ENCODE measurements at regions not wholly inside any gene's neighbourhood (a gene's known extent, or its start where the extent isn't known, plus 50 kb on each side); places are given as distances from the start of the nearest gene placed in this dataset.
A peak's percentile ranks its signal among the peaks of the same experiment; 100 is the strongest.
"Not testable (repeated sequence)": the region's sequence is repeated elsewhere in the genome, so short reads cannot be mapped to it uniquely, and the experiment has no call there.

DNA sequence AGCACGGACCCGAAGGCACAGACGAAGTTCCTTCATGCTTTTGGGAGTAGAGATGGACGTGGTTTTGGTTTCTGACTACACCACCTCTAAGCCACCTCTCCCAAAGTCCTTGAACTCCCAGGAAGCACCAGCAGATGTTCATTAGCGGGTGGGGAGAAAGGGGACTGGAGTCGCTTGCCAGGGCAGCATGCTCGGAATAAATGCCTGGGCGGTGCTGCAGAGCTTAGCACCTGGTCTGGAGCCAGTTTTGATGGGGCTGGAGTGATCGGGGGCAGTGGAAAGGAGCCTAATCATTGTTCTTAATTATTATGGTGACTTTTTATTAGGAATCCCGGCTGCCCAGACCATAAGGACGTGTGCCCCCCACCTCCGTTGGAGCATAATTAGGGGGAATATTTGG, 220.8 kb downstream of the TFCP2L1 start:
- no peak for DNase-seq

DNA sequence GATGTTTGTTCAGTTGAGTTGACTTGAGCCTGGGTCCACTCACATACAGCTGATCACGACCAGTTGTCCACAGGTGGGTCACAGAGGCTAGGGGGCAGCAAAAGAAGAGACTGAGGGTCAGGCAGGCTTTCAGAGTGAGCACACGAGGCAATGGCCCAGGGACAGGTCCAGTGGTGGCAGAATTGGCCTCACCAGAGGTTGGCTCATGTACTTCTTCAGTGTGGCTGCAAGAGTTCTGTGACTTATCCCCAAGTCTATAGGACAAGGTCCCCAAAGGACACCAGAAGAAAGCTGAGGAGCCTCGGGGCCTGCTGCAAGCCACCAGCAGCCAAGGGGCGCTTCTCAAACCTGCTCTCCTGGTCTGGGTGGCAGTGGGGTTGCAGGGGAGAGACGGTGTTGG, 219.8 kb downstream of the TFCP2L1 start:
- DNase-seq = no peak

DNA sequence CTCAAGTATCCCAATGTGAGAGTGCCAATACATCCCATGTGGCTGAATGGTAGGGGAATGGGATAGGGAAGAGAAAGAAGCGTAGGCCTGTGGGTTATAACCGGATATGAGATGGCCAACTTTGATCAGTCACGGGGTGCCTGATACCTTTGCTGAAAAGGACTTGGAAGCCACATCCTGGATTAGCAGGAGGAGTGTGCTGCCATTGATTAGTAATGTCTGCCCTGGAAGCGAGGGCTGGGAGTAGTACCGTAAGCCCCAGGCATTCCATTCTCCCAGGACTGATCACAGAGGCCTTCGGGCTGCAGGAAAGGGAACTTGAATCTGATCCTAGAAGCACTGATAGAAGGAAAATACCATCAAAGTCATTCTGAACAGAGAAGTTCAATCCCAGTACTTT, 218.5 kb downstream of the TFCP2L1 start:
- DNase-seq = no peak

DNA sequence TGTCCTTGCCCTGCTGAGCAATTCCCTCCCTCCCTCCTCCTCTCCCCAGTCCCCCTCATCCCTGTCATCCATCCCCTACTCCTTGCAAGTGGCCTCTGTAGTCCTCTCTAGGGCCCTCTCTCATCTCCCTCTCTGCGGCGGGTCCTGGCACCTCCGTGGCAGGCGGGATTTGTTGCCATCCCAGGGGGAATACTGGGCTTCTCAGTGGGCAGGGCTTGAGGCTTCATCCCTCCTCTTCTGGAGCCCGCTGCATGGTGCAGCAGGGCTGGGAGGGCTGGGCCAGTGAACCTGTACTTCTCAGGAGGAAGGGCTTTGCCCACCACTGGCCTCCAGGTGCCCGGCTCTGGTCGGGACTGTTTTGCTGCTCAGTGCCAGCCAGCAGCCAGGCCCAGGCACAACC, 216.2 kb downstream of the TFCP2L1 start:
- DNase-seq = no peak

DNA sequence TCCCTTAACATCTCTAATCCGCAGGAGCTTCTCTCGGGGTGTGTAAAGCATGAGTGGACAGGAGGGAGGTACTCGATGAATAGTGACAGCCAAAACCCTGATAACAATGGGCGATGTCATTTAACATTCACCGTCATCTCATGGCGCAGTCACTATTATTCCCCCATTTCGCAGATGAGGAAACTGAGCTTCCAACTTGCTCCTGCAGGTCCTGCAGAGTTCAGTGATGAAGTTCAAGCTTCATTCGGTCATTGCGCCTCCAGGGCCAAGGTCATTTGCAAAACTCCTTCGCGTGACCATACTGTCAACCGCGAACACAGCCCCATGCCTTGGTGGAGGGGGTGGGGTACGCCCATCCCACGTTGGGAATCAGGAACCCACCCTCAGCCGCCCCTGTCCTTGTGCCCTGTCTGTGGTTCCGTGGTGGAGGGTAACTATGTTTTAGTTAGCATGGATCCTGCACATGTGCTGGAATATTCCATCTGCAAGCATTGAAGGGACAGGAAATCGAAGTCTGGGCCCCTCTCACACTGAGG, 215.5 kb downstream of the TFCP2L1 start:
- no peak for DNase-seq

DNA sequence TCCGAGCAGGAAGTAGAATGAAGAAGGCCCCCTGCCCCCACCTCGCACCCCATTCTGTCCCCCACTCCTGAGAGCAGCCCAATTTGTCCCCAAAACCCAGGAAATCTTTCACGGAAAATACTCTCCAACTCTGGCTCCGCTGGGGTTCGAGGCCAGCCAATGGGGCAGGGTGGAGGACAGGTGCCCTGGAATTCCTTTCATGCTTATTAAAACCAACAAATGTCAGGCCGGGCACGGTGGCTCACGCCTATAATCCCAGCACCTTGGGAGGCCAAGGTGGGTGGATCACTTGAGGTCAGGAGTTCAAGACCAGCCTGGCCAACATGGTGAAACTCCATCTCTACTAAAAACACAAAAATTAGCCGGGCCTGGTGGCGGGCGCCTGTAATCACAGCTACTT, 214.9 kb downstream of the TFCP2L1 start:
- not testable (repeated sequence) for DNase-seq

DNA sequence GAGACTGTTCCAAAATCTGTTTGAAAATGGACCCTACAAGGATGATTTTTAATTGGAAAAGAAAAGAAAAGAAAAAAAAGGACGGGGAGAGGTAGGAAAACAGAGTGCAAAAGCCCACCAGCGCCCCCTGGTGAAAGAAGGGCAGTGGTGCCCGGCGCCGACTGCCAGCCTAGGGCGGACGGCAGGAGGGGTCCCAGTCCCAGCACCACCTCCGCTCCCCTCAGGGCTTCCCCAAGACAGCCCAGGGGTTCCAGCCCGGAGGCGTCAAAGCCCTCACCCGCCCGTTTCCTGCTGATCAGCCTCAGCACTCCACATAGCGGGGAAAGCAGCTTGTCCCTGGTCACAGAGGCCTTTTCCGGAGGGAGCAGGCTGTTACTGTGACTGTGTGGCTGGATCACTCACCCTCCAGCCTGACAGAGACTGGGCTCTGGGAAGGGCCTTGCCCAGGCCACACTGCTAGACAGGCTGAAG, 213.9 kb downstream of the TFCP2L1 start:
- peak in 39 of 56 donors; percentile 5 to 78 (median 36) for DNase-seq

DNA sequence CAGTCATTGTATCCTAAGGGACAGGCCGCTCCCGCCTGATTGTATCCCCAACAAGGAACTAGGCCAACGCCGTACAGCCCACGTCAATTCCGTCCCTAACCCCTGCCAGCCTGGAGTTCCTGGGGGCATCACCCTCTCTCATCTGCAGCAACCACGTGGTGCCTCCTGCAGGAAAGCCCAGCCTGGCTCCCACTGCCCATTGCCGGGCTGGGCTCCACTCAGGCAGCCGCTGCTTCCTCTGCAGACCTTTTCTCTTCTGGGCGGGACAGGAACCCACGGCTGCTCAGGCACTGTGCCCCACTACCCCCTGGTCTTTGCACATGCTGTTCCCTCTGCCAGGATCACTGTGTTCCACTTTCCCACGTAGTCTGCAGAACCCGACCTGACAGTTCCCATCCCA, 212.2 kb downstream of the TFCP2L1 start:
- no peak for DNase-seq

DNA sequence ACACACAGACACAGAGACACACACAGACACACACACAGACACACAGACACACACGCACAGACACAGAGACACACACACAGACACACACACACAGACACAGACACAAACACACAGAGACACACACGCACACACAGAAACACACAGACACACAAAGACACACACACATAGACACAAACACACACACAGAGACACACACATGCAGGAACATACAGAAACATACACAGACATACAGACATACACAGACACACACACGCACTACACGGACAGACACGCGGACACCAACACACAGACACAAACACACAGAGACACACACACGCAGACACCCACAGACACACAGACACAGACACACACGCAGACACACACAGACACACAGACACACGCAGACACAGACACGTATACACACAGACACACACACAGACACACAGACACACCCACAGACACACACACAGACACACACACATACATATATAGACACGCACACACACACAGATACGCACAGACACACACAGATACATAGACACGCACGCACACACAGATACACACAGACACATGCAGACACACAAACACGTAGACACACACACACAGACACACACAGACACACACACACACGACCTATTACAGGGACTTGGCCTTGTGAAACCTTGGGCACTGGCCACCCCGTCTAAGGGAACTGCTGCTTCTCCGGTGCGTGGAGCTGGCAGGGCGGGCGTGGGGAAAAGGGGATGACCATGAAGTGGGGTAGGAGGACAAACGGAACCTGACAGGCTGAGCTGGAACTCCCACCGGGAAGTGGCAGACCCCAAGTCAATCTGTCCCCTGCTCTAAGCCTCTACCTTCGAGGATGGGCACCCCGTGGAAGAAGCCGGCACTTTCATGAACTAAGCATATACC, 211.4 kb downstream of the TFCP2L1 start:
- no peak for DNase-seq

DNA sequence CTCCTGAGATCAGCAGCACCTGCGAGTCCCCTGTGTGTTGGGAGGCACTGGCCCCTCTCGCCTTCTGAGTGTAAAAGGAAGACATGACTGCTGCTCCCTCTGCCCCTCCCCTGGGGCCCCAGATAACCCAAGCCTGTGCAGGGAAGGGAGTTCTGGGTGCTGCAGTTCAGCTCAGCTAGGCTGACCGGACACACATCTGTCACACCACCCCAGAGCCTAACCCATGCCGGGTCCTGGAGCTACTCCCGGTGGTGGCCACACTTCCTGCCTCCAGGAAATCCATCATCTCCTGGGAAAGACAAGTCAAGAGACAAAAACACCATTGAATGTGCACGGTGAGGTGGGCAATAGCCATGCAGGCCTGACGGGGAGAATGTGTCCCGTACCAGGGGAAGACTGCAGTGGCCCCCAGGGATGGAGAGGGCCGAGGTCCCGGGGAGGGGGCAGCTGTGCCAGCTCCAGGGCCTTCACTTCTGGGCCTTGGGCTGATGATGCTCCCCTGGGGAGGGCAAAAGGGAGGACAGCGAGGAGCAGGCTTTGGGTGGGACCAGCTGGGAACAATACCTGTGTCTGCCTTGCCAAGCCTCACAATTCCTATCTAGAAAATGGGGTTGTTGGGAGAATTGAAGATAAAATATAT, 210.6 kb downstream of the TFCP2L1 start:
- DNase-seq = no peak

DNA sequence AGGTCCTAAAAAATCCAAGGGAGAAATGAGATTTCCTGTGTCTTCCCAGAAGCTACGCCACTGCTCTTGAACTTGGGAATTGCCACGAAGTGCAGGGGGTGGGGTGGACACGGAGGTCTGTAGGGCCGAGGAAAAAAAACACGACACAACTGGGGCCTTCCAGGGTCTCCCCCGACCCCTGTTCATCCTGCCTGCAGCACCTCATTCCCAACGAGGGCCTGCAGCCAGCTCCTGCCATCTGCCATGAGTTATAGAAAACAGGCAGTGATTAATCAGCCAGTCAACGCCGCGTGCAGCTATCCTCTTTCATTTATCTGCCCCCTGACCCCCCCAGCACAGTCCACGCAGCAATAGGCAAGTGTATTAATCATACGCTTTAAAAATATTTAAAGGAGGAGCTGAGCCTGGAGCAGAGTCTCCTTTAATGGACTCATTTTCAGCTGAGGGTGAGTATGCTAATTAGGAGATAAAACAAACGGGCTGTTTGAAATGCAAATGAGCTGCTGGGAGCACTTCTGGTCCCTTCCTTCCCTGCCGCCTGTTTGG, 209.9 kb downstream of the TFCP2L1 start:
- peak in 29 of 56 donors; percentile 15 to 81 (median 50) for DNase-seq

DNA sequence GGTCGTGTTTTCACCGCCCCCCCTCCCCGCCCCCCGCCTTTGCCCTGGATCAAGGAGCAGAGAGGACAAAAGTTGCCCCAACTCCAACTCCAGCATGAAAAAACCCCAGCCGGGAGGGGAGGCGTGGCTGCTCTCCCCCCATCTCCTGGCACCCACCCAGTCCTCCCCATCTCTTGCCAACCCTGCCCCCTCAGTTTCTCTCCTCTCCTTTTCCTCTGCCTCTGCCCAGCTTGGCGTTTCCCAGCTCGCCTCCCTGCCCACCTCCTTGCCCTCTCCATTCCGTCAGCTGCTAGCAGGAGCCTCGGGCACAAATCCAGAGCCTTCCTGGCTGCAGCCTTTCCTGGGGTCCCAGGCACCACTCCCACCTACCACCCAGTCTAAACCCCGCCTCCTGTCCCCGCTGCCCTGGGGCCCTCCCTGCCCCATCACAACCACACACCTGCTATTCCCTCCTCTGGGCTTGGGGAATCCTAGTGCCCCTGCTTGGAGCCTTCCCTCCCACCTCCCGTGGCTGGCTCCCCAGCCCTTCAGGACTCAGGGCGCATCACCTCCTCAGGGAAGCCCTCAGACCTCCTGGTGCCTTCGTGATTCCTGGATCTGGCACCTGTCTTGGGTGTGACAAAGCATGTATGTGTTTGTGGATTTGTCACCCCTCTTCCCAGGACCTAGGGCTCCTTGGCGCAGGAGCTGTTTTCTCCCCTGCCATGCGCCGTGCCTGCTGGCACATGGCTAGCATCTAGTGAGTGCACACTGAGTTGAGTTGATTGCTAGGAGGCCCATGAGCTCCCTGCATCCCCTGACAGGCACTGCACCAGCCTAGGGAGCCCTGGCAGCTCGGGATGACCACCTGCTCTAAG, 209.1 kb downstream of the TFCP2L1 start:
- peak in 41 of 56 donors; percentile 12 to 81 (median 46) for DNase-seq

DNA sequence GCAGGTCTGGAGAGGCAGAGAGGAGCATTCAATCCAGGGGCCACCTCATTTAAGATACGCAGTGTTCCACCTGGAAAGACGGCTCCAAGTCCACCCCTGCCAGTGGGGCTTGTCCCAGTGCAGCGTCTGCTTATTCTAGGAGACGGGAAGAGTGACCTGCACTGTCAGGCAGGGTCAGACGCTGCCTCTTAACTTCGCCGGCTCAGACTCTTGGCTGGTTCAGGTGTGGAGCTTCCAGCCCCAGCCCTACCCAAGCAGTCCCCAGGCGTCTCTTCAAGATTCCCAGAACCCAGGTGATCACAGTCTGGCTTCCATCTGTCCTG, 208.5 kb downstream of the TFCP2L1 start:
- no peak for DNase-seq

DNA sequence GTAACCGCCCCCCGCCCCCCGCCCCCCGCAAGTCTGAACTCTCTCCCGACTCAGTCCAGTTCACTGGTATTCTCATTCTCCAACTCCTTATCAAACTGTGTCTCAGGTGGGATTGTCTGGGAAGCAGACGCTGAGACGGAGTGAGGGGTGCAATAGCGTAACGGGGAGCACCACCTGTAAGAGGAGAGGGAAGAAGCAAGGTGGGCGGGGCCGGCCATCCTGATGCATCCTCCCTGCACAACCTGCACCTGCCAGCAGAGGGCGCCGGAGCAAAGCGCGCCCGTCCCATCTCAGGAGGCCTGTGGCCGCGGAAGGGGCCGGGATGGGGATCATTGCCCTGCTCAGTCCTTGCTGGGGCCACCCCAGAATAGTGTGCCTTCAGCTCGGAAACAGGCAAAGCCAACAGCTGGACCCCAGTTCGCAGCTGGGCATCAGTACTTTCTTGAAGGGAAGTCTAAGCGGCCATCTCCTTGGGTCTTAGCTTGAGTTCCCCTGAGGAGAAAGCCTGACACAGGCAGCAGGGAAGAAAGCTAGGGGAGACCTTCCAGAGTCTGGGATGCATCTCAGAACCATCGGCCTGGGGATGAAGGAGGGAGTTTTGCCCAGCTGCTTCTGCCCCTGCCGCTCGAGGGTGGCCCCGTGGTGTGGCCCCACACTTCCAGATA, 208.0 kb downstream of the TFCP2L1 start:
- DNase-seq = peak in 7 of 56 donors; percentile 7 to 40 (median 16)

DNA sequence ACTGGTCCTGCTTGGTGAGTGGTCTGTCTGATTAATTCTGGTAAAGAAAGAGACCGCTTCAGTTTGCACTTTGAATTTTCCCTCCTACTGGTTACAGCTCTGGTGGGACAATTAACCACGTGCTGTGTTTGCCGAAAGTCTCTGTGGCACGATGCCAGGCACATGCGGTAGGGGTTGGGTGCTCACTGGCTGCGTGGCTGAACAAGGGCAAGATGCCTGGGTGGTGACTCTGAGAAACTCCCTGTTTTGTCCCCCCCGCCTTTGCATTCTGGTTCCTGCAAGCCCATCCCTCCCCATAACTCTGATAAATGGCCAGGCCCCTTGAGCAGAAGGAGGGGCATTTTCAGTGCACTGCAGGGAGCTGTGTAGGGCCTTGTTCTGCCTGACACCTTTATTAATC, 206.1 kb downstream of the TFCP2L1 start:
- DNase-seq = no peak

DNA sequence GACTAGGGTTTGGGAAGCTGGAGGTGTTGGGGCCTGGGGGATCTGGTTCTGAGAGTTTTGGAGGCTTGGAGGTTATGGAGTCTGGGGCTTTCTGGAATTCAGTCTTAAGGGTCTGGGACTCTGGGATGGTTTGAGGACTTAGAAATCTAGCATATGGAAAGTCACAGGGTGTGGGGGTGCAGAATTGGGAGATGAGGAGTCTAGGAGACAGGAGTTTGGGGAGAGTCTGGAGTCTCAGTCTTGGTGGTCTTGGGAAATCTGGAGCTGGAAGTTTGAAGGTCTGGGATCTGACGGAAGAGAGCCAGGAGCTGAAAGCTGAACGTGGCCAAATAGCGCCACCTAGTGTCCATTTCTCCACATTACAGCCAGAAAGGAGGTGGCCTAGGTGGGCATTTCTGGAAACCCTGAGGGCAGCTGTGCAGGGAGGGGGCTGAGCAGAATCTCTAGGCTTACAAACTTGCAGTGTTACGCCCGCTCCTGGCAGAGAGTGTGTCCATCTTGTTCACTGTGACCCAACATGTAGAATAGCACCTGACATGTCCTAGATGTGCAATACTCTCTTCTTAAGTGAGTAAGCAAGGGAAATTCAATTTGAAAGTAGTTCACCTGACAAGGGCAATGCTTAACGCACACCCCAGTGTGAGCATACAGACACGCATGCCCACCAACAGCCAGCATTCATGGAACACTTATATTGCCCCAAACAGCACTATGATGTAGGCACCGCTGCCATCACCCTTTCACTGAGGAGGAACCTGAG, 204.8 kb downstream of the TFCP2L1 start:
- peak in 36 of 56 donors; percentile 5 to 76 (median 26) for DNase-seq

DNA sequence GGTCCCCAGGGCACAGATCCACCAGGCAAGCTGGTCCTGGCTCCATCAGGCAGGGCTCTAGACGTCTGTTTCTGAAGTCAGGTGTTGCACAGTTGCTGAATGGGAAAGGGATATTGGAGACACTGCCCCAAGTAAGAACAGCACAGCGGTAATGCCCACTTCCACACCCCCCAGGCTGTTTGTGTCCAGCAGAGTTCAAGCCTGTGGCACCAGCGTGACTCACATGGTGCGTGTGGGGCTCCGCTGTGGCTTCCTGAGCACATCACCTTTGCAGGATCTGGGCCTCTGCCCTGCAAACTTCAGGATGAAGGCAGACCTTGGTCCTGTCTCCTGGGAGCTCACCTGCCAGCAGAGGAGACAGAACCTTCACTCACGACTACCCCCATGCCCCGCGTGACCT, 203.3 kb downstream of the TFCP2L1 start:
- no peak for DNase-seq

DNA sequence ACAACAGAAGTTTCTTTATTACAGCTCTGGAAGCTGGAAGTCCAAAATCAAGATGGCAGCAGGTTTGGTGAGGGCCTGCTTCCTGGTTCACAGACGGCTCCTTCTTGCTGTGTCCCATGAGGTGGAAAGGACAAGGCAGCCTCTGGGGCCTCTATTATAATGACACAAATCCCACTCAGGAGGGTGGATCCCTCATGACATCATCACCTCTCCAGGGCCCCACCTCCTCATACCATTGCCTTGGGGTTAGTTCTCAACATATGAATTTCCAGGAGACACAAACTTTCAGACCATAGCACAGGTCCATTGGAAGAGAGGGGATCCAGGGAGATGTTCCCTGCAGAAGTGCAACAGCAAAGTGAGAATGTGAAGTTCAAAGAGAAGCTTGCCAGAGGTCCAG, 202.8 kb downstream of the TFCP2L1 start:
- no peak for DNase-seq

DNA sequence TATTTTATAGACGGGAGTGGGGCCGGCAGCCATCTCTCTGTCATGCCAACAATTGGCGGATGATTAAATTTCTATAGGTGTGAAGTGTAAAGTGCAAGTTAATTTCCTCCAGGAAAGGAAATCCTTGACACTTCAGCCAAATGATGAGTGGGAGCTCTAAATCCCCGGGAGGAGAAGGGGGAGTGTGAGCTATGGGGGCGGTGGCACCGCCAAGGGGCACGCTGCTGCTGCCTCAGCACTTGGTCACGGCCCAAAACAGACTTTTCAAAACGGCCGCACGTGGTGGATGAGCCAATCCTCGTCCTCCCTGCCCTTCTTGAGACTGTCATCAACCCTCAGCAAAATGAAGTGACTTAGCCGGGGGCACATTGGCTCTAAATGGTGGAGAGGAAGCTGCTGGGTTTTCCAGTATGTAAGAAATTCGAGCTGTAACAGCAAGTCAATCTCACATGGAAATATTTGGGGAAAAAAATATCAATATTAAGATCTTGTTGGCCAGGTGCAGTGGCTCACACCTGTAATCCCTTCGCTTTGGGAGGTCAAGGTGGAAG, 200.8 kb downstream of the TFCP2L1 start:
- DNase-seq = no peak

DNA sequence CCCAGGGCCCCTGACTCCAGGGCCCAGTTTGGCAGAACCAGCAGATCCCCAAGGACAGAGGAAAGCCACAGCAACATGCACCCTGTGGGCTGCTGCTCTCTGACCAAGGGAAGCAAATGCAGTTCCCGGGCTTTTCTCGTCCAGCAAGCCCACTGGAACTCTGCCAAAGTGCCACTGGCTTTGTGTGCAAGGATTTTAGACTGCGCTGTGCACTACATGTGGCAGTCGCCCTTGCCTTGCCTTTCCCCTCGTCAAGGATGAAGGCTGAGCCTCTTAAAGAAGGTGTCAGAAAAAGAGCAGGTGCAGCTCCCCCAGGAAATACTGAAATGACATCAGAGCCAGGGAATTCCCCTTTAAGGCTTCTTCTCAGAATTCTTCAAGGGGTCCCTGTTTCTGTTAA, 199.2 kb downstream of the TFCP2L1 start:
- peak in 3 of 56 donors; percentile 18 to 26 (median 19) for DNase-seq
